CD8-positive, alpha-beta memory T cell (primary cell): ENCODE measurements at regions not wholly inside any gene's neighbourhood (a gene's known extent, or its start where the extent isn't known, plus 50 kb on each side); places are given as distances from the start of the nearest gene placed in this dataset.
"Not testable (repeated sequence)": the region's sequence is repeated elsewhere in the genome, so short reads cannot be mapped to it uniquely, and the experiment has no call there.

ENCODE experiments used
- CTCF ChIA-PET: fragments of 350-600 bp; sonication (Branson Sonifier 250); formaldehyde crosslinking; loops from one replicate; lab custom pipeline; 2021; ENCODE audit warnings: antibody characterized with exemption; lab: Charles Lee
- POLR2A ChIA-PET: fragments of 350-600 bp; sonication (Branson Sonifier 250); formaldehyde crosslinking; loops from one replicate; lab custom pipeline; 2021; ENCODE audit warnings: antibody characterized with exemption; lab: Charles Lee
- DNase-seq, 5 donors: peaks; one replicate each; pipeline versions ENCODE4 v3.0.0 to v3.0.0-alpha.2; 2020 to 2022; ENCODE audit warnings: mixed read lengths in 1 of 5
- H3K27ac ChIP-seq: one replicate; pipeline ENCODE4 v1.7.0; 2013; ENCODE audit warnings: low read depth, mild to moderate bottlenecking, low read length, moderate library complexity
- H3K27me3 ChIP-seq: 2 replicates; pipeline ENCODE4 v1.7.0; 2013; ENCODE audit warnings: low read length, mild to moderate bottlenecking; ENCODE audit not compliant: insufficient read depth, poor library complexity, severe bottlenecking
- H3K36me3 ChIP-seq: 2 replicates; pipeline ENCODE4 v1.7.0; 2013; ENCODE audit warnings: mild to moderate bottlenecking, low read length, moderate library complexity; ENCODE audit not compliant: insufficient read depth
- H3K4me1 ChIP-seq: 2 replicates; pipeline ENCODE4 v1.7.0; 2013; ENCODE audit warnings: mild to moderate bottlenecking, low read length, moderate library complexity; ENCODE audit not compliant: insufficient read depth
- H3K4me3 ChIP-seq: 2 replicates; pipeline ENCODE4 v1.7.0; 2013; ENCODE audit warnings: mild to moderate bottlenecking, low read length
- H3K9me3 ChIP-seq: 2 replicates; pipeline ENCODE4 v1.7.0; 2013; ENCODE audit warnings: mild to moderate bottlenecking, low read length
- H3K27ac Mint-ChIP-seq, 8 donors: one replicate each; pipeline ENCODE4 v1.8.0; 2020 to 2021; ENCODE audit warnings: mixed read lengths in 8 of 8, mild to moderate bottlenecking in 6 of 8, inconsistent platforms in 3 of 8, moderate library complexity in 3 of 8
- H3K27me3 Mint-ChIP-seq, 2 donors: one replicate each; pipeline ENCODE4 v1.8.0; 2020 to 2021; ENCODE audit warnings: mixed read lengths in 2 of 2, mild to moderate bottlenecking in 1 of 2, moderate library complexity in 1 of 2
- H3K36me3 Mint-ChIP-seq, 3 donors: one replicate each; pipeline ENCODE4 v1.8.0; 2020 to 2021; ENCODE audit warnings: mixed read lengths in 3 of 3, inconsistent platforms in 1 of 3, mild to moderate bottlenecking in 1 of 3
- H3K4me1 Mint-ChIP-seq, 3 donors: one replicate each; pipeline ENCODE4 v1.8.0; 2020 to 2021; ENCODE audit warnings: mixed read lengths in 3 of 3, inconsistent platforms in 1 of 3, mild to moderate bottlenecking in 1 of 3
- H3K4me3 Mint-ChIP-seq, 7 donors: one replicate each; pipeline ENCODE4 v1.8.0; 2020 to 2021; ENCODE audit warnings: mixed read lengths in 7 of 7, mild to moderate bottlenecking in 6 of 7, moderate library complexity in 4 of 7, inconsistent platforms in 2 of 7
- H3K9me3 Mint-ChIP-seq, 5 donors: one replicate each; pipeline ENCODE4 v1.8.0; 2020 to 2022; ENCODE audit warnings: mixed read lengths in 5 of 5, mild to moderate bottlenecking in 3 of 5, moderate library complexity in 2 of 5, inconsistent platforms in 1 of 5

GRCh38 chr6:43887340-43887858, 117.4 kb downstream of the VEGFA start:
- Mint-ChIP-seq H3K27ac (no peak overlapping the region), H3K4me1 (peaks cover 0 to 5% (median 4%) of the 10 kb centered on the region in 3 donors), H3K4me3 (no peak overlapping the region), H3K9me3 (no peaks in the 10 kb centered on the region), H3K27me3 (peaks cover 20 to 30% of the 10 kb centered on the region in 2 donors), H3K36me3 (peaks cover 0 to 2% (median 0%) of the 10 kb centered on the region in 3 donors)
- H3K27me3 ChIP-seq = no peaks in the 10 kb centered on the region
- no peak for DNase-seq
- ChIA-PET POLR2A (no interaction called here), CTCF (no interaction called here)
- peak overlapping the region; percentile 38 for H3K27ac ChIP-seq
- no peaks in the 10 kb centered on the region for H3K4me1 ChIP-seq
- no peaks in the 10 kb centered on the region for H3K9me3 ChIP-seq
- H3K36me3 ChIP-seq = no peaks in the 10 kb centered on the region
- no peak overlapping the region for H3K4me3 ChIP-seq

- Histone ChIP-seq H3K27ac (no peak overlapping the region), H3K4me3 (no peak overlapping the region), H3K27me3 (no peaks in the 10 kb centered on the region), H3K9me3 (no peaks in the 10 kb centered on the region), H3K36me3 (no peaks in the 10 kb centered on the region), H3K4me1 (no peaks in the 10 kb centered on the region)
- peaks cover 20 to 27% of the 10 kb centered on the region in 2 donors for H3K27me3 Mint-ChIP-seq
- no peak overlapping the region for H3K4me3 Mint-ChIP-seq
- ChIA-PET POLR2A (no interaction called here), CTCF (no interaction called here)
- no peaks in the 10 kb centered on the region for H3K9me3 Mint-ChIP-seq
- peaks cover 0 to 2% (median 0%) of the 10 kb centered on the region in 3 donors for H3K36me3 Mint-ChIP-seq
- no peak for DNase-seq
- no peak overlapping the region for H3K27ac Mint-ChIP-seq
- H3K4me1 Mint-ChIP-seq = peaks cover 0 to 5% (median 4%) of the 10 kb centered on the region in 3 donors
These were observed 116.8 kb downstream of the VEGFA start for GRCh38 chr6:43886717-43887339.

- no peaks in the 10 kb centered on the region for H3K36me3 Mint-ChIP-seq
- Histone ChIP-seq H3K36me3 (no peaks in the 10 kb centered on the region), H3K27me3 (no peaks in the 10 kb centered on the region), H3K4me1 (no peaks in the 10 kb centered on the region), H3K9me3 (no peaks in the 10 kb centered on the region), H3K4me3 (no peak overlapping the region), H3K27ac (no peak overlapping the region)
- H3K9me3 Mint-ChIP-seq = no peaks in the 10 kb centered on the region
- no peak overlapping the region for H3K4me3 Mint-ChIP-seq
- POLR2A ChIA-PET = no interaction called here
- peak in 1 of 5 donors; percentile 1 for DNase-seq
- CTCF ChIA-PET = no interaction called here
- H3K27me3 Mint-ChIP-seq = peaks cover 18 to 25% of the 10 kb centered on the region in 2 donors
- H3K4me1 Mint-ChIP-seq = peaks cover 0 to 3% (median 2%) of the 10 kb centered on the region in 3 donors
- no peak overlapping the region for H3K27ac Mint-ChIP-seq
These were observed 116.1 kb downstream of the VEGFA start for GRCh38 chr6:43886067-43886461.

GRCh38 chr6:43885399-43886066, 115.5 kb downstream of the VEGFA start:
- Mint-ChIP-seq H3K27ac (no peak overlapping the region), H3K27me3 (peaks cover 13 to 19% of the 10 kb centered on the region in 2 donors), H3K4me3 (no peak overlapping the region), H3K4me1 (no peaks in the 10 kb centered on the region), H3K36me3 (no peaks in the 10 kb centered on the region), H3K9me3 (no peaks in the 10 kb centered on the region)
- ChIA-PET POLR2A (no interaction called here), CTCF (no interaction called here)
- Histone ChIP-seq H3K9me3 (no peaks in the 10 kb centered on the region), H3K27me3 (no peaks in the 10 kb centered on the region), H3K36me3 (no peaks in the 10 kb centered on the region), H3K4me1 (no peaks in the 10 kb centered on the region), H3K27ac (no peak overlapping the region), H3K4me3 (no peak overlapping the region)
- DNase-seq = no peak

- ChIA-PET CTCF (no interaction called here), POLR2A (no interaction called here)
- H3K9me3 Mint-ChIP-seq = no peaks in the 10 kb centered on the region
- no peaks in the 10 kb centered on the region for H3K4me1 ChIP-seq
- no peak overlapping the region for H3K27ac Mint-ChIP-seq
- no peak overlapping the region for H3K4me3 Mint-ChIP-seq
- H3K4me3 ChIP-seq = no peak overlapping the region
- no peak for DNase-seq
- no peaks in the 10 kb centered on the region for H3K4me1 Mint-ChIP-seq
- H3K36me3 Mint-ChIP-seq = no peaks in the 10 kb centered on the region
- H3K27me3 Mint-ChIP-seq = peaks cover 9 to 14% of the 10 kb centered on the region in 2 donors
- H3K27ac ChIP-seq = no peak overlapping the region
- H3K9me3 ChIP-seq = no peaks in the 10 kb centered on the region
- H3K27me3 ChIP-seq = no peaks in the 10 kb centered on the region
- no peaks in the 10 kb centered on the region for H3K36me3 ChIP-seq
These were observed 114.6 kb downstream of the VEGFA start for GRCh38 chr6:43884652-43885022.

GRCh38 chr6:43883847-43884651, 114.0 kb downstream of the VEGFA start:
- H3K4me1 Mint-ChIP-seq = no peaks in the 10 kb centered on the region
- no peak overlapping the region for H3K27ac Mint-ChIP-seq
- Histone ChIP-seq H3K27ac (no peak overlapping the region), H3K27me3 (no peaks in the 10 kb centered on the region), H3K4me3 (no peak overlapping the region), H3K36me3 (no peaks in the 10 kb centered on the region), H3K4me1 (no peaks in the 10 kb centered on the region), H3K9me3 (no peaks in the 10 kb centered on the region)
- ChIA-PET CTCF (no interaction called here), POLR2A (no interaction called here)
- H3K4me3 Mint-ChIP-seq = no peak overlapping the region
- H3K36me3 Mint-ChIP-seq = no peaks in the 10 kb centered on the region
- DNase-seq = no peak
- peaks cover 9 to 10% of the 10 kb centered on the region in 2 donors for H3K27me3 Mint-ChIP-seq
- no peaks in the 10 kb centered on the region for H3K9me3 Mint-ChIP-seq

- POLR2A ChIA-PET, CTCF ChIA-PET, H3K4me1 Mint-ChIP-seq: not testable (repeated sequence)
These were observed 112.9 kb downstream of the VEGFA start for GRCh38 chr6:43882690-43883448.

More at GRCh38 chr6:43882690-43883448, 112.9 kb downstream of the VEGFA start:
- H3K27me3 ChIP-seq, H3K27me3 Mint-ChIP-seq, H3K27ac ChIP-seq, H3K36me3 ChIP-seq, H3K36me3 Mint-ChIP-seq, H3K9me3 ChIP-seq, H3K4me1 ChIP-seq, H3K4me3 ChIP-seq, DNase-seq, H3K27ac Mint-ChIP-seq, H3K4me3 Mint-ChIP-seq, H3K9me3 Mint-ChIP-seq: not testable (repeated sequence)
